ENCODE measurements at regions not wholly inside any gene's neighbourhood (a gene's known extent, or its start where the extent isn't known, plus 50 kb on each side); places are given as distances from the start of the nearest gene placed in this dataset.

GRCh38 chr4:11704186-11704830, 275.6 kb upstream of the HS3ST1 start:
- Histone ChIP-seq H3K4me2 (ENCODE audit: low read depth, low read length) (no peak overlapping the region), H2AFZ (ENCODE audit: low read length) (no peak overlapping the region), H3K4me1 (ENCODE audit: low read length) (no peaks in the 10 kb centered on the region), H3K27me3 (replicated peaks; ENCODE audit: insufficient read depth, low read length) (no peaks in the 10 kb centered on the region), H3F3A (ENCODE audit: insufficient read depth, low read length) (no peaks in the 10 kb centered on the region), H3K4me3 (ENCODE audit: low read length) (no peak overlapping the region), H3K79me2 (ENCODE audit: low read length) (no peaks in the 10 kb centered on the region), H3K27ac (ENCODE audit: low read length) (no peak overlapping the region), H3K9ac (ENCODE audit: low read length) (no peak overlapping the region), H3K9me2 (replicated peaks; ENCODE audit: insufficient read depth, low read length) (no peaks in the 10 kb centered on the region), H3K9me3 (replicated peaks; ENCODE audit: insufficient read depth, low read length) (no peaks in the 10 kb centered on the region), H3K36me3 (replicated peaks; ENCODE audit: insufficient read depth, low read length) (no peaks in the 10 kb centered on the region), H4K20me1 (ENCODE audit: insufficient read depth, low read length) (no peaks in the 10 kb centered on the region)
- no peak for DNase-seq
- TF ChIP-seq CTCF (IDR thresholded peaks at IDR 0.05; ENCODE audit: low read length) (no peak), EZH2 (optimal IDR thresholded peaks at IDR 0.05; ENCODE audit: low read depth, low read length) (no peak), EZH2phosphoT487 (IDR thresholded peaks at IDR 0.05; ENCODE audit: low read length) (no peak)

GRCh38 chr4:11702886-11703557, 274.3 kb upstream of the HS3ST1 start:
- TF ChIP-seq EZH2phosphoT487 (IDR thresholded peaks at IDR 0.05; ENCODE audit: low read length): no peak
- no peak for TF ChIP-seq EZH2 (optimal IDR thresholded peaks at IDR 0.05; ENCODE audit: low read depth, low read length)
- TF ChIP-seq CTCF (IDR thresholded peaks at IDR 0.05; ENCODE audit: low read length): no peak
- Histone ChIP-seq H3K27me3 (replicated peaks; ENCODE audit: insufficient read depth, low read length) (no peaks in the 10 kb centered on the region), H3K4me2 (ENCODE audit: low read depth, low read length) (no peak overlapping the region), H3K36me3 (replicated peaks; ENCODE audit: insufficient read depth, low read length) (no peaks in the 10 kb centered on the region), H3K9me3 (replicated peaks; ENCODE audit: insufficient read depth, low read length) (no peaks in the 10 kb centered on the region), H3F3A (ENCODE audit: insufficient read depth, low read length) (no peaks in the 10 kb centered on the region), H2AFZ (ENCODE audit: low read length) (no peak overlapping the region), H3K79me2 (ENCODE audit: low read length) (no peaks in the 10 kb centered on the region), H3K27ac (ENCODE audit: low read length) (no peak overlapping the region), H3K4me1 (ENCODE audit: low read length) (no peaks in the 10 kb centered on the region), H3K9ac (ENCODE audit: low read length) (no peak overlapping the region), H3K9me2 (replicated peaks; ENCODE audit: insufficient read depth, low read length) (no peaks in the 10 kb centered on the region), H4K20me1 (ENCODE audit: insufficient read depth, low read length) (no peaks in the 10 kb centered on the region), H3K4me3 (ENCODE audit: low read length) (no peak overlapping the region)
- no peak for DNase-seq

- no peaks in the 10 kb centered on the region for H3F3A ChIP-seq (ENCODE audit: insufficient read depth, low read length)
- H3K9me2 ChIP-seq (replicated peaks; ENCODE audit: insufficient read depth, low read length): no peaks in the 10 kb centered on the region
- no peak overlapping the region for H3K27ac ChIP-seq (ENCODE audit: low read length)
- no peak overlapping the region for H3K4me3 ChIP-seq (ENCODE audit: low read length)
- DNase-seq: no peak
- H4K20me1 ChIP-seq (ENCODE audit: insufficient read depth, low read length): no peaks in the 10 kb centered on the region
- no peaks in the 10 kb centered on the region for H3K27me3 ChIP-seq (replicated peaks; ENCODE audit: insufficient read depth, low read length)
- no peaks in the 10 kb centered on the region for H3K79me2 ChIP-seq (ENCODE audit: low read length)
- no peaks in the 10 kb centered on the region for H3K4me1 ChIP-seq (ENCODE audit: low read length)
- no peak for TF ChIP-seq EZH2 (optimal IDR thresholded peaks at IDR 0.05; ENCODE audit: low read depth, low read length)
- TF ChIP-seq EZH2phosphoT487 (IDR thresholded peaks at IDR 0.05; ENCODE audit: low read length): no peak
- no peaks in the 10 kb centered on the region for H3K36me3 ChIP-seq (replicated peaks; ENCODE audit: insufficient read depth, low read length)
- no peak overlapping the region for H3K4me2 ChIP-seq (ENCODE audit: low read depth, low read length)
- H3K9me3 ChIP-seq (replicated peaks; ENCODE audit: insufficient read depth, low read length): no peaks in the 10 kb centered on the region
- no peak overlapping the region for H3K9ac ChIP-seq (ENCODE audit: low read length)
- H2AFZ ChIP-seq (ENCODE audit: low read length): no peak overlapping the region
Measured at GRCh38 chr4:11701966-11702725, 273.5 kb upstream of the HS3ST1 start.
